Astrocyte (in vitro differentiated cells and primary cell): ENCODE measurements at regions not wholly inside any gene's neighbourhood (a gene's known extent, or its start where the extent isn't known, plus 50 kb on each side); places are given as distances from the start of the nearest gene placed in this dataset.

Source experiments
- EZH2 ChIP-seq: IDR thresholded peaks from 2 replicates; pipeline ENCODE4 v1.6.1; 2012; ENCODE audit warnings: mild to moderate bottlenecking, low read length, inconsistent platforms; ENCODE audit not compliant: insufficient read depth
- TF ChIP-seq, protein P1 (sequence below): IDR thresholded peaks from 2 replicates; pipeline ENCODE4 v1.5.1; 2011; ENCODE audit warnings: low read depth, mild to moderate bottlenecking, inconsistent platforms, low read length, moderate library complexity; ENCODE audit not compliant: insufficient read depth

DNA sequence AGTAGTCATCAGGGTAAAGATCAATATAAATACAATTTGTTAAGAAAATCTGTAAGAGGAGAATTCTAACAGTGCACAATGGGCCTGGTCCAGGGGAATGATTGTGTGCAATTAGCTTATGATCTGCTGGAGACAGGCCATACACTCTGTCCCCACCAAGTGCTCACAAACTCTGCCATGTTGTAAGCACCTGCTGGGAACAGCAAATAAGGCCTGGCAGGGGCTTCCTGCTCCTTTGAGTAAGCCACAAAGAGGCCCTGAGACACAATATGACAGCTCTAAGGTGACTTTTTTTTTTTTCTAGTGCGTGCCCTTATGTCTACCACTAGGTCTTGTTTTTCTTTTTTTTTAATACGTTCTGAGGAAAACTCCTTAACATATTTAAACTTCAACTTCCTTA is 866.3 kb upstream of the PCDH7 start:
- TF ChIP-seq, protein P1, sequence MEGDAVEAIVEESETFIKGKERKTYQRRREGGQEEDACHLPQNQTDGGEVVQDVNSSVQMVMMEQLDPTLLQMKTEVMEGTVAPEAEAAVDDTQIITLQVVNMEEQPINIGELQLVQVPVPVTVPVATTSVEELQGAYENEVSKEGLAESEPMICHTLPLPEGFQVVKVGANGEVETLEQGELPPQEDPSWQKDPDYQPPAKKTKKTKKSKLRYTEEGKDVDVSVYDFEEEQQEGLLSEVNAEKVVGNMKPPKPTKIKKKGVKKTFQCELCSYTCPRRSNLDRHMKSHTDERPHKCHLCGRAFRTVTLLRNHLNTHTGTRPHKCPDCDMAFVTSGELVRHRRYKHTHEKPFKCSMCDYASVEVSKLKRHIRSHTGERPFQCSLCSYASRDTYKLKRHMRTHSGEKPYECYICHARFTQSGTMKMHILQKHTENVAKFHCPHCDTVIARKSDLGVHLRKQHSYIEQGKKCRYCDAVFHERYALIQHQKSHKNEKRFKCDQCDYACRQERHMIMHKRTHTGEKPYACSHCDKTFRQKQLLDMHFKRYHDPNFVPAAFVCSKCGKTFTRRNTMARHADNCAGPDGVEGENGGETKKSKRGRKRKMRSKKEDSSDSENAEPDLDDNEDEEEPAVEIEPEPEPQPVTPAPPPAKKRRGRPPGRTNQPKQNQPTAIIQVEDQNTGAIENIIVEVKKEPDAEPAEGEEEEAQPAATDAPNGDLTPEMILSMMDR = no peak
- TF ChIP-seq EZH2 = no peak
